ENCODE measurements at regions not wholly inside any gene's neighbourhood (a gene's known extent, or its start where the extent isn't known, plus 50 kb on each side); places are given as distances from the start of the nearest gene placed in this dataset.
"Not testable (repeated sequence)": the region's sequence is repeated elsewhere in the genome, so short reads cannot be mapped to it uniquely, and the experiment has no call there.

- H3K27ac ChIP-seq, result not testable (repeated sequence)
These were observed 536.1 kb downstream of the FOXD4L6 start for GRCh38 chr9:40592406-40592805.

GRCh38 chr9:40591915-40592314 lies 536.6 kb downstream of the FOXD4L6 start:
- not testable (repeated sequence) for H3K27ac ChIP-seq

GRCh38 chr9:40587475-40588195 lies 540.8 kb downstream of the FOXD4L6 start:
- not testable (repeated sequence) for H3K27ac ChIP-seq

GRCh38 chr9:40584039-40584438 lies 544.4 kb downstream of the FOXD4L6 start:
- H3K27ac ChIP-seq, result peak overlapping the region; percentile 43; the same call in 1 of the 2 replicates

GRCh38 chr9:40583230-40583629 lies 545.3 kb downstream of the FOXD4L6 start:
- not testable (repeated sequence) for H3K27ac ChIP-seq

- H3K27ac ChIP-seq, result not testable (repeated sequence)
These were observed 549.6 kb downstream of the FOXD4L6 start for GRCh38 chr9:40578908-40579307.

All from VCaP (cell line).